ENCODE measurements at regions not wholly inside any gene's neighbourhood (a gene's known extent, or its start where the extent isn't known, plus 50 kb on each side); places are given as distances from the start of the nearest gene placed in this dataset.
"Not testable (repeated sequence)": the region's sequence is repeated elsewhere in the genome, so short reads cannot be mapped to it uniquely, and the experiment has no call there.

- not testable (repeated sequence) for DNase-seq
These were observed 618.3 kb upstream of the CBLB start for GRCh38 chr3:106486945-106487639.

- no peak for DNase-seq
These were observed 619.5 kb upstream of the CBLB start for GRCh38 chr3:106488331-106488730.

GRCh38 chr3:106491796-106492195 is 623.0 kb upstream of the CBLB start:
- no peak for DNase-seq

GRCh38 chr3:106508331-106508893 is 639.6 kb upstream of the CBLB start:
- no peak for DNase-seq

- no peak for DNase-seq
These were observed 641.4 kb upstream of the CBLB start for GRCh38 chr3:106510206-106510605.

- DNase-seq: no peak
These were observed 644.0 kb upstream of the CBLB start for GRCh38 chr3:106512846-106513245.

GRCh38 chr3:106514431-106514830 is 645.6 kb upstream of the CBLB start:
- no peak for DNase-seq

GRCh38 chr3:106518516-106518915 is 649.7 kb upstream of the CBLB start:
- DNase-seq: no peak

- no peak for DNase-seq
These were observed 653.6 kb upstream of the CBLB start for GRCh38 chr3:106522397-106522796.

GRCh38 chr3:106528932-106529331 is 660.1 kb upstream of the CBLB start:
- DNase-seq: no peak

- no peak for DNase-seq
These were observed 660.9 kb upstream of the CBLB start for GRCh38 chr3:106529738-106530137.

GRCh38 chr3:106530367-106530766 is 661.6 kb upstream of the CBLB start:
- no peak for DNase-seq

GRCh38 chr3:106531771-106532329 is 663.0 kb upstream of the CBLB start:
- DNase-seq: not testable (repeated sequence)

- no peak for DNase-seq
These were observed 664.4 kb upstream of the CBLB start for GRCh38 chr3:106533093-106533787.

GRCh38 chr3:106533788-106534160 is 665.0 kb upstream of the CBLB start:
- DNase-seq: no peak

- no peak for DNase-seq
These were observed 665.4 kb upstream of the CBLB start for GRCh38 chr3:106534206-106534605.

- DNase-seq: no peak
These were observed 671.9 kb upstream of the CBLB start for GRCh38 chr3:106540743-106541142.

- DNase-seq: no peak
These were observed 673.4 kb upstream of the CBLB start for GRCh38 chr3:106542101-106542769.

- no peak for DNase-seq
These were observed 683.7 kb upstream of the CBLB start for GRCh38 chr3:106552351-106553043.

GRCh38 chr3:106560451-106560966 is 691.7 kb upstream of the CBLB start:
- DNase-seq: no peak

- DNase-seq: no peak
These were observed 697.5 kb upstream of the CBLB start for GRCh38 chr3:106566277-106566676.

GRCh38 chr3:106570426-106570825 is 701.6 kb upstream of the CBLB start:
- DNase-seq: no peak

- no peak for DNase-seq
These were observed 704.8 kb upstream of the CBLB start for GRCh38 chr3:106573605-106574004.

Data from activated naive CD4-positive, alpha-beta T cell (primary cell).